KMS-11 (cell line): ENCODE measurements at regions not wholly inside any gene's neighbourhood (a gene's known extent, or its start where the extent isn't known, plus 50 kb on each side); places are given as distances from the start of the nearest gene placed in this dataset.

Source experiments
- H2AFZ ChIP-seq: fragments of 200-600 bp; sonication (generic); 2 replicates; pipeline ENCODE4 v1.6.1; 2016; ENCODE audit warnings: antibody characterized with exemption, mixed run types, low read depth
- H3K27ac ChIP-seq: fragments of 200-600 bp; sonication (generic); 2 replicates; pipeline ENCODE4 v1.6.1; 2016; ENCODE audit warnings: mild to moderate bottlenecking, mixed run types
- H3K27me3 ChIP-seq: fragments of 200-600 bp; sonication (generic); 2 replicates; pipeline ENCODE4 v1.6.1; 2017; ENCODE audit warnings: mild to moderate bottlenecking, low read depth, mixed run types, moderate library complexity; ENCODE audit not compliant: insufficient read depth
- H3K36me3 ChIP-seq: fragments of 200-600 bp; sonication (generic); 2 replicates; pipeline ENCODE4 v1.6.1; 2017; ENCODE audit warnings: mild to moderate bottlenecking, mixed run types; ENCODE audit not compliant: insufficient read depth
- H3K4me1 ChIP-seq: fragments of 200-600 bp; sonication (generic); 2 replicates; pipeline ENCODE4 v1.6.1; 2016; ENCODE audit warnings: mild to moderate bottlenecking, low read depth, mixed run types; ENCODE audit not compliant: poor library complexity, severe bottlenecking
- H3K4me2 ChIP-seq: fragments of 200-600 bp; sonication (generic); 2 replicates; pipeline ENCODE4 v1.7.0; 2016; ENCODE audit warnings: mild to moderate bottlenecking, mixed run types
- H3K4me3 ChIP-seq: fragments of 200-600 bp; sonication (generic); IDR thresholded peaks from 2 replicates; pipeline ENCODE4 v1.6.1; 2017; ENCODE audit warnings: low read depth, low read length, mixed read lengths; ENCODE audit not compliant: insufficient read depth
- H3K79me2 ChIP-seq: fragments of 200-600 bp; sonication (generic); 2 replicates; pipeline ENCODE4 v1.6.1; 2016; ENCODE audit warnings: low read depth, mixed run types; ENCODE audit not compliant: insufficient read depth
- H3K9ac ChIP-seq: fragments of 200-600 bp; sonication (generic); 2 replicates; pipeline ENCODE4 v1.6.1; 2016; ENCODE audit warnings: mild to moderate bottlenecking, mixed run types
- H4K20me1 ChIP-seq: fragments of 200-600 bp; sonication (generic); 2 replicates; pipeline ENCODE4 v1.6.1; 2016; ENCODE audit warnings: mild to moderate bottlenecking, mixed run types; ENCODE audit not compliant: insufficient read depth
- CTCF ChIP-seq: fragments of 200-600 bp; sonication (generic); conservative IDR thresholded peaks from 2 replicates; pipeline ENCODE4 v1.6.1; 2017; ENCODE audit warnings: low read depth, mild to moderate bottlenecking, antibody characterized with exemption, low read length, moderate library complexity, mixed read lengths

GRCh38 chr1:192943522-192943921, 115.6 kb downstream of the UCHL5 start:
- H3K4me1 ChIP-seq, result no peaks in the 10 kb centered on the region
- TF ChIP-seq CTCF, result no peak
- no peaks in the 10 kb centered on the region for H4K20me1 ChIP-seq
- no peaks in the 10 kb centered on the region for H3K36me3 ChIP-seq
- no peak overlapping the region for H3K4me3 ChIP-seq
- no peak overlapping the region for H2AFZ ChIP-seq
- no peak overlapping the region for H3K4me2 ChIP-seq
- H3K27ac ChIP-seq, result no peak overlapping the region
- no peak overlapping the region for H3K9ac ChIP-seq
- H3K79me2 ChIP-seq, result no peaks in the 10 kb centered on the region
- H3K27me3 ChIP-seq, result no peaks in the 10 kb centered on the region

GRCh38 chr1:192945390-192946130, 113.6 kb downstream of the UCHL5 start:
- H3K27ac ChIP-seq, result no peak overlapping the region
- no peaks in the 10 kb centered on the region for H3K79me2 ChIP-seq
- H3K4me1 ChIP-seq, result no peaks in the 10 kb centered on the region
- no peak overlapping the region for H3K9ac ChIP-seq
- no peaks in the 10 kb centered on the region for H3K36me3 ChIP-seq
- H3K27me3 ChIP-seq, result no peaks in the 10 kb centered on the region
- no peak overlapping the region for H2AFZ ChIP-seq
- H3K4me3 ChIP-seq, result no peak overlapping the region
- H3K4me2 ChIP-seq, result no peak overlapping the region
- no peak for TF ChIP-seq CTCF
- H4K20me1 ChIP-seq, result no peaks in the 10 kb centered on the region

- Histone ChIP-seq H3K4me3 (no peak overlapping the region), H3K27me3 (no peaks in the 10 kb centered on the region), H3K27ac (no peak overlapping the region), H4K20me1 (no peaks in the 10 kb centered on the region), H3K9ac (no peak overlapping the region), H2AFZ (no peak overlapping the region), H3K36me3 (no peaks in the 10 kb centered on the region), H3K79me2 (no peaks in the 10 kb centered on the region), H3K4me1 (no peaks in the 10 kb centered on the region), H3K4me2 (no peak overlapping the region)
- no peak for TF ChIP-seq CTCF
These were observed 109.4 kb downstream of the UCHL5 start for GRCh38 chr1:192949783-192950182.

GRCh38 chr1:192950926-192951325, 108.2 kb downstream of the UCHL5 start:
- H2AFZ ChIP-seq, result no peak overlapping the region
- H3K4me1 ChIP-seq, result no peaks in the 10 kb centered on the region
- H4K20me1 ChIP-seq, result no peaks in the 10 kb centered on the region
- no peaks in the 10 kb centered on the region for H3K27me3 ChIP-seq
- no peaks in the 10 kb centered on the region for H3K79me2 ChIP-seq
- no peak overlapping the region for H3K27ac ChIP-seq
- no peak overlapping the region for H3K4me3 ChIP-seq
- no peak for TF ChIP-seq CTCF
- H3K4me2 ChIP-seq, result no peak overlapping the region
- no peaks in the 10 kb centered on the region for H3K36me3 ChIP-seq
- no peak overlapping the region for H3K9ac ChIP-seq
